Uterus (tissue), 2 donors: ENCODE measurements at regions not wholly inside any gene's neighbourhood (a gene's known extent, or its start where the extent isn't known, plus 50 kb on each side); places are given as distances from the start of the nearest gene placed in this dataset.

Experiments used
- CTCF ChIP-seq, 4 experiments: fragments of 200-600 bp in 2 of 4; fragments of 450-650 bp in 2 of 4; sonication (generic) in 2 of 4; IDR thresholded peaks; one replicate each; pipeline ENCODE4 v1.5.1; 2016 to 2019; ENCODE audit warnings: antibody characterized with exemption in 4 of 4, mild to moderate bottlenecking in 2 of 4, moderate library complexity in 1 of 4
- POLR2A ChIP-seq, 2 donors: fragments of 450-650 bp; IDR thresholded peaks; one replicate each; pipeline ENCODE4 v1.6.1; 2016; ENCODE audit warnings: antibody characterized with exemption in 2 of 2, mild to moderate bottlenecking in 1 of 2, moderate library complexity in 1 of 2

- TF ChIP-seq CTCF (IDR thresholded peaks at IDR 0.05) = no peak
- TF ChIP-seq POLR2A (IDR thresholded peaks at IDR 0.05) = no peak
These were observed 76.1 kb downstream of the YTHDF1 start for GRCh38 chr20:63139837-63140236.
